ENCODE measurements at regions not wholly inside any gene's neighbourhood (a gene's known extent, or its start where the extent isn't known, plus 50 kb on each side); places are given as distances from the start of the nearest gene placed in this dataset.

DNA sequence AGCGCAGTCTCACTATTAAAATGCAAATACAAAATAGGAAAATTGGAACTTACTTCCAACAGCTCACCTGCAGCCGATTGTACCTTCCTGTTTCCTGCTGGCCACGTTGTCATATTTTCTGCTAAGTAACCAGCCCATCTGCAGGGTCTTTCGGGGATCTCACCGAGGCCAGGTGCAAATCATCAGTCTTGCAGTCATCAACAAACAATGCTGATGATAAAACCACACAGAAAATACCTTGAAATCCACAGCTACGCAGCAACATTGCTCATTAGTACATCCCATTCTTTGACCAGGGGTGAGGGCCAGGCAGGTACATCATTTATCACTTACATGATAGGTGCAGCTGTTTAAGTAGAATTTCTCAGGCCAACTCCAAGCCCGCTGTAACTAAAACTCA lies 406.9 kb downstream of the TMEM121 start:
- DNase-seq (ENCODE audit: low read depth, low spot score) (no peak), FAIRE-seq (no peak)
- Histone ChIP-seq H3K27ac (ENCODE audit: insufficient read depth, low read depth, low read length) (no peak overlapping the region), H3K9me3 (replicated peaks; ENCODE audit: control insufficient read depth, insufficient read depth, low read length) (peaks cover 6% of the 10 kb centered on the region), H3K9me1 (replicated peaks; ENCODE audit: control insufficient read depth, extremely low read depth, insufficient read depth, low read length) (no peaks in the 10 kb centered on the region), H3K4me3 (replicated peaks in 1 of 3; ENCODE audit: insufficient read depth in 1 of 3, low read depth in 1 of 3, low read length in 3 of 3) (no peak overlapping the region), H3K4me1 (ENCODE audit: control insufficient read depth, extremely low read depth, insufficient read depth, low read length) (no peaks in the 10 kb centered on the region), H3K36me3 (ENCODE audit: control insufficient read depth in 2 of 2, extremely low read depth in 1 of 2, insufficient read depth in 2 of 2, low read length in 2 of 2) (no peaks in the 10 kb centered on the region), H3K27me3 (ENCODE audit: control insufficient read depth in 2 of 2, insufficient read depth in 2 of 2, low read length in 2 of 2) (no peaks in the 10 kb centered on the region), H3K4me2 (ENCODE audit: insufficient read depth, low read length) (no peak overlapping the region), H3K9ac (replicated peaks; ENCODE audit: extremely low read depth, insufficient read depth, low read length) (no peak overlapping the region), H4K20me1 (replicated peaks; ENCODE audit: control insufficient read depth, extremely low read depth, insufficient read depth, low read length) (no peaks in the 10 kb centered on the region), H2AFZ (ENCODE audit: low read depth, low read length) (no peak overlapping the region), H3K79me2 (ENCODE audit: control insufficient read depth, insufficient read depth, low read length) (no peaks in the 10 kb centered on the region)
- BruUV-seq (replicated peaks), result no TSS peak
- POLR2A ChIA-PET, result no interaction called here
- TF ChIP-seq, protein P1, sequence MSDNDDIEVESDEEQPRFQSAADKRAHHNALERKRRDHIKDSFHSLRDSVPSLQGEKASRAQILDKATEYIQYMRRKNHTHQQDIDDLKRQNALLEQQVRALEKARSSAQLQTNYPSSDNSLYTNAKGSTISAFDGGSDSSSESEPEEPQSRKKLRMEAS (IDR thresholded peaks at IDR 0.05; ENCODE audit: insufficient read depth, insufficient read length), result no peak
- TF ChIP-seq, protein P2, sequence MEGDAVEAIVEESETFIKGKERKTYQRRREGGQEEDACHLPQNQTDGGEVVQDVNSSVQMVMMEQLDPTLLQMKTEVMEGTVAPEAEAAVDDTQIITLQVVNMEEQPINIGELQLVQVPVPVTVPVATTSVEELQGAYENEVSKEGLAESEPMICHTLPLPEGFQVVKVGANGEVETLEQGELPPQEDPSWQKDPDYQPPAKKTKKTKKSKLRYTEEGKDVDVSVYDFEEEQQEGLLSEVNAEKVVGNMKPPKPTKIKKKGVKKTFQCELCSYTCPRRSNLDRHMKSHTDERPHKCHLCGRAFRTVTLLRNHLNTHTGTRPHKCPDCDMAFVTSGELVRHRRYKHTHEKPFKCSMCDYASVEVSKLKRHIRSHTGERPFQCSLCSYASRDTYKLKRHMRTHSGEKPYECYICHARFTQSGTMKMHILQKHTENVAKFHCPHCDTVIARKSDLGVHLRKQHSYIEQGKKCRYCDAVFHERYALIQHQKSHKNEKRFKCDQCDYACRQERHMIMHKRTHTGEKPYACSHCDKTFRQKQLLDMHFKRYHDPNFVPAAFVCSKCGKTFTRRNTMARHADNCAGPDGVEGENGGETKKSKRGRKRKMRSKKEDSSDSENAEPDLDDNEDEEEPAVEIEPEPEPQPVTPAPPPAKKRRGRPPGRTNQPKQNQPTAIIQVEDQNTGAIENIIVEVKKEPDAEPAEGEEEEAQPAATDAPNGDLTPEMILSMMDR (IDR thresholded peaks at IDR 0.05; ENCODE audit: extremely low read depth in 1 of 2, insufficient read depth in 1 of 2, low read depth in 1 of 2, low read length in 2 of 2), result no peak
- TF ChIP-seq MYC (IDR thresholded peaks at IDR 0.05; ENCODE audit: low read depth, low read length) (no peak), POLR2A (IDR thresholded peaks at IDR 0.05; ENCODE audit: low read depth, low read length) (no peak), EZH2 (IDR thresholded peaks at IDR 0.05; ENCODE audit: borderline replicate concordance, low read depth, low read length, severe bottlenecking) (no peak), POLR2AphosphoS5 (IDR thresholded peaks at IDR 0.05; ENCODE audit: insufficient read depth, low read depth, low read length) (no peak), GATA2 (IDR thresholded peaks at IDR 0.05; ENCODE audit: insufficient read depth, insufficient read length, low read depth, low read length) (no peak), FOS (IDR thresholded peaks at IDR 0.05; ENCODE audit: borderline replicate concordance, insufficient read depth, low read length) (no peak), JUN (IDR thresholded peaks at IDR 0.05; ENCODE audit: borderline replicate concordance, insufficient read depth, insufficient read length, low read depth) (no peak)
- CTCF ChIA-PET, result no interaction called here
- intact Hi-C loops (cut with micrococcal nuclease), result no loop called here
- dilution Hi-C loops (cut with MboI; ENCODE audit: extremely low pct_ligation_motif_present, low sequenced_read_pairs), result no loop called here

All from endothelial cell of umbilical vein (primary cell).